OCI-LY7 (cell line): ENCODE measurements at regions not wholly inside any gene's neighbourhood (a gene's known extent, or its start where the extent isn't known, plus 50 kb on each side); places are given as distances from the start of the nearest gene placed in this dataset.

Experiments used
- CTCF ChIP-seq: fragments of 200-600 bp; sonication (generic); conservative IDR thresholded peaks from 2 replicates; pipeline ENCODE4 v1.5.1; 2014; ENCODE audit warnings: mild to moderate bottlenecking, antibody characterized with exemption, low read length, moderate library complexity, mixed read lengths
- EZH2phosphoT487 ChIP-seq: fragments of 200-600 bp; sonication (generic); IDR thresholded peaks from 2 replicates; pipeline ENCODE4 v1.6.1; 2018; ENCODE audit warnings: low read depth, borderline replicate concordance, mild to moderate bottlenecking, mixed run types, antibody characterized with exemption, low read length, moderate library complexity, mixed read lengths

GRCh38 chr22:26785932-26786331, 128.5 kb downstream of the MIAT start:
- no peak for TF ChIP-seq CTCF
- TF ChIP-seq EZH2phosphoT487 = no peak
